Stomach (tissue), 8 donors: ENCODE measurements at regions not wholly inside any gene's neighbourhood (a gene's known extent, or its start where the extent isn't known, plus 50 kb on each side); places are given as distances from the start of the nearest gene placed in this dataset.

ENCODE experiments used
- DNase-seq, 2 donors: peaks; one replicate each; pipeline versions ENCODE4 v3.0.0 to v3.0.0-alpha.2; 2013 to 2019
- H3K27ac ChIP-seq, 5 donors: fragments of 200-600 bp in 4 of 5; sonication (generic) in 4 of 5; one replicate each; pipeline ENCODE4 v1.5.1; 2013 to 2019; ENCODE audit warnings: mild to moderate bottlenecking in 1 of 5, moderate library complexity in 1 of 5
- H3K27me3 ChIP-seq, 3 donors: fragments of 200-600 bp; sonication (generic); one replicate each; pipeline ENCODE4 v1.5.1; 2017 to 2019; ENCODE audit warnings: mixed run types in 1 of 3
- H3K36me3 ChIP-seq, 4 donors: fragments of 200-600 bp; sonication (generic); 1 replicate in 3 of 4; 2 replicates in 1 of 4; pipeline ENCODE4 v1.5.1; 2016 to 2019
- H3K4me1 ChIP-seq, 4 donors: fragments of 200-600 bp; sonication (generic); one replicate each; pipeline ENCODE4 v1.5.1; 2016 to 2019
- H3K4me3 ChIP-seq, 4 donors: fragments of 200-600 bp; sonication (generic) in 3 of 4; one replicate each; pipeline ENCODE4 v1.5.1; 2016 to 2019; ENCODE audit warnings: mild to moderate bottlenecking in 1 of 4
- H3K9me3 ChIP-seq, 4 donors: fragments of 200-600 bp; sonication (generic); one replicate each; pipeline ENCODE4 v1.5.1; 2016 to 2019
- CTCF ChIP-seq, 7 experiments: fragments of 450-650 bp in 4 of 7; fragments of 200-600 bp in 3 of 7; sonication (generic) in 3 of 7; IDR thresholded peaks; one replicate each; pipeline ENCODE4 v1.5.1; 2016 to 2019; ENCODE audit warnings: antibody characterized with exemption in 7 of 7, control low read depth in 2 of 7, mild to moderate bottlenecking in 1 of 7
- EP300 ChIP-seq: sonication (generic); formaldehyde crosslinking; IDR thresholded peaks from one replicate; pipeline ENCODE4 v1.6.1; 2017; ENCODE audit warnings: antibody characterized with exemption
- POLR2A ChIP-seq, 4 donors: fragments of 450-650 bp; IDR thresholded peaks; one replicate each; pipeline ENCODE4 v1.6.1; 2016; ENCODE audit warnings: antibody characterized with exemption in 4 of 4, control low read depth in 2 of 4, mild to moderate bottlenecking in 1 of 4, moderate library complexity in 1 of 4
- POLR2AphosphoS5 ChIP-seq, 3 donors: sonication (generic); formaldehyde crosslinking; IDR thresholded peaks; one replicate each; pipeline ENCODE4 v1.6.1; 2016; ENCODE audit warnings: antibody characterized with exemption in 3 of 3
- whole genome bisulfite sequencing, 5 donors: extraction: QIAGEN DNeasy Blood & Tissue Kit in 3 of 5; methylation state at CpG; one replicate each; pipeline versions ENCODE4 v1.1.5 to v1.1.7; 2013 to 2018; 5-methylcytosine and 5-hydroxymethylcytosine counted together
- intact Hi-C: fragments of 100-400 bp; cut with DNase I; formaldehyde crosslinking; loops from one replicate; pipeline ENCODE4 v1.15.1; 2023; ENCODE audit warnings: low total_unique reads
- donor health status: healthy with polysubstance abuse.
- donor health status: Bipolar disorder and iron deficiency.
- donor health status: healthy.

- H3K27me3 ChIP-seq, result no peaks in the 10 kb centered on the region
- H3K9me3 ChIP-seq, result no peaks in the 10 kb centered on the region
- H3K4me3 ChIP-seq, result no peak overlapping the region
- H3K27ac ChIP-seq, result no peak overlapping the region
- WGBS, 5 donors, result 68 to 78% (median 77%) methylated on average over 6 of the region's 6 CpGs
- no peak for TF ChIP-seq EP300
- no peak for TF ChIP-seq POLR2AphosphoS5 (IDR thresholded peaks at IDR 0.05)
- TF ChIP-seq CTCF (IDR thresholded peaks at IDR 0.05), result no peak
- no peak for TF ChIP-seq POLR2A (IDR thresholded peaks at IDR 0.05)
- intact Hi-C loops, result loop anchor here (10.0 kb wide), 2 partner anchors 179 to 369 kb away; no protein-coding TSS in a partner anchor
- DNase-seq, result no peak
- no peaks in the 10 kb centered on the region for H3K36me3 ChIP-seq
- peaks cover 0 to 26% (median 10%) of the 10 kb centered on the region in 4 donors for H3K4me1 ChIP-seq
Observed at GRCh38 chr5:34525761-34526160, 130.4 kb upstream of the RAI14 start.

- TF ChIP-seq POLR2A (IDR thresholded peaks at IDR 0.05) (no peak), POLR2AphosphoS5 (IDR thresholded peaks at IDR 0.05) (no peak), EP300 (no peak), CTCF (IDR thresholded peaks at IDR 0.05) (no peak)
- Histone ChIP-seq H3K4me1 (peaks cover 4 to 32% (median 13%) of the 10 kb centered on the region in 4 donors), H3K36me3 (no peaks in the 10 kb centered on the region), H3K27ac (no peak overlapping the region), H3K4me3 (no peak overlapping the region), H3K9me3 (no peaks in the 10 kb centered on the region), H3K27me3 (no peaks in the 10 kb centered on the region)
- intact Hi-C loops, result loop anchor here (10.0 kb wide), 2 partner anchors 178 to 368 kb away; no protein-coding TSS in a partner anchor
- 47 to 58% (median 52%) methylated on average over 3 of the region's 3 CpGs for WGBS, 5 donors
- DNase-seq, result no peak
Observed at GRCh38 chr5:34526682-34527305, 129.3 kb upstream of the RAI14 start.

GRCh38 chr5:34529581-34530331, 126.4 kb upstream of the RAI14 start:
- peaks cover 0 to 40% (median 17%) of the 10 kb centered on the region in 4 donors for H3K4me1 ChIP-seq
- peak in 1 of 2 donors; percentile 26 for DNase-seq

More at GRCh38 chr5:34529581-34530331, 126.4 kb upstream of the RAI14 start:
- Histone ChIP-seq H3K36me3 (no peaks in the 10 kb centered on the region), H3K4me3 (no peak overlapping the region), H3K27ac (peak overlapping the region in 2 of 5 donors; percentile 9 to 62), H3K27me3 (no peaks in the 10 kb centered on the region), H3K9me3 (no peaks in the 10 kb centered on the region)
- intact Hi-C loops, result loop anchor here (10.0 kb wide), 2 partner anchors 175 to 365 kb away; no protein-coding TSS in a partner anchor
- TF ChIP-seq CTCF (IDR thresholded peaks at IDR 0.05) (no peak), POLR2AphosphoS5 (IDR thresholded peaks at IDR 0.05) (no peak), EP300 (no peak), POLR2A (IDR thresholded peaks at IDR 0.05) (no peak)
- WGBS, 5 donors, result 73 to 90% (median 82%) methylated on average over 10 of the region's 10 CpGs
